SK-N-MC (cell line): ENCODE measurements at regions not wholly inside any gene's neighbourhood (a gene's known extent, or its start where the extent isn't known, plus 50 kb on each side); places are given as distances from the start of the nearest gene placed in this dataset.

Source experiments
- DNase-seq: peaks from one replicate; pipeline ENCODE4 v3.0.0-alpha.2; 2011; ENCODE audit warnings: low read depth, low spot score
- H3K27ac ChIP-seq: fragments of 200-600 bp; sonication (generic); 2 replicates; pipeline ENCODE4 v1.5.1; 2016; ENCODE audit warnings: mixed run types
- H3K36me3 ChIP-seq: fragments of 200-600 bp; sonication (generic); 2 replicates; pipeline ENCODE4 v1.6.1; 2017; ENCODE audit warnings: antibody characterized with exemption, low read length, mixed read lengths; ENCODE audit not compliant: insufficient read depth
- H3K4me3 ChIP-seq: fragments of 200-600 bp; sonication (generic); 2 replicates; pipeline ENCODE4 v1.5.1; 2016
- H3K9ac ChIP-seq: fragments of 200-600 bp; sonication (generic); 2 replicates; pipeline ENCODE4 v1.8.0; 2017; ENCODE audit warnings: mixed run types, mixed read lengths; ENCODE audit not compliant: insufficient read length
- H3K9me3 ChIP-seq: fragments of 200-600 bp; sonication (generic); 2 replicates; pipeline ENCODE4 v1.6.1; 2017; ENCODE audit warnings: low read depth, mild to moderate bottlenecking, antibody characterized with exemption, low read length, moderate library complexity, mixed read lengths
- EZH2 ChIP-seq: fragments of 200-600 bp; sonication (generic); IDR thresholded peaks from one replicate; pipeline ENCODE4 v1.6.1; 2017; ENCODE audit warnings: antibody characterized with exemption
- FOXP2 ChIP-seq: optimal IDR thresholded peaks from 2 replicates; pipeline ENCODE3; 2011; ENCODE audit warnings: mild to moderate bottlenecking, moderate library complexity; ENCODE audit not compliant: insufficient read depth; ENCODE audit errors: extremely low read length, control extremely low read depth
- POLR2AphosphoS5 ChIP-seq: IDR thresholded peaks from 2 replicates; pipeline ENCODE4 v1.6.1; 2012; ENCODE audit warnings: mild to moderate bottlenecking, low read depth, low read length, borderline replicate concordance

DNA sequence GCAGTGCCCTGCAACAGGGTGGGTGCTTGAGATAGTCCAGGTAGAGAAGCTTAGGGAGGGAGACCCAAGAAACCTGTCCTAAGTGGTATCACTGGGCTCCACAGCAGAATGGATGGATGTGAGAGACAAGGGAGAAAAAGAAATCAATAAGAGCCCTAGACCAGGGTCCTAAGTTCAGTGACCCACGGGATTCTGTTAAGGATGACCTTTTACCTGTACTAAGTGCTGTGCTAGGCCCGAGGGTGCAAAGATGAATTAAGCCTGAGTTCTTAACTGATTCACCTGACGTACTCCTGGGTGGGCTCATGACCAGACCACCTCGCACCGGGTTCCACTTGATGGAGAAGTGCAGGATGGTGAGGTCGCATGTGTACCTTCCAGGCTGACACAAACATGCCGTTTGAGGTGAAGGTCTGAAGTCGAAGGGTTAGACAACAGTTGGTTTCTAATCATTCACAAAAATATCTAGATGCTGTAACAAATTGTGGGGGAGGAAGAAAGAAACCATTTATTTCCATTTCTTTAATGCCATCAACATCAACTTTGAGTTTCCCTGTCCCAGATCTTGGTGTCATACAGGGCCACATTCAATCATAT, 166.5 kb downstream of the HERPUD2 start:
- H3K36me3 ChIP-seq, result no peaks in the 10 kb centered on the region
- H3K9me3 ChIP-seq, result no peaks in the 10 kb centered on the region
- H3K4me3 ChIP-seq, result no peak overlapping the region
- no peak overlapping the region for H3K27ac ChIP-seq
- no peak overlapping the region for H3K9ac ChIP-seq
- no peak for DNase-seq
- TF ChIP-seq FOXP2, result no peak
- TF ChIP-seq EZH2, result no peak
- TF ChIP-seq POLR2AphosphoS5, result no peak

DNA sequence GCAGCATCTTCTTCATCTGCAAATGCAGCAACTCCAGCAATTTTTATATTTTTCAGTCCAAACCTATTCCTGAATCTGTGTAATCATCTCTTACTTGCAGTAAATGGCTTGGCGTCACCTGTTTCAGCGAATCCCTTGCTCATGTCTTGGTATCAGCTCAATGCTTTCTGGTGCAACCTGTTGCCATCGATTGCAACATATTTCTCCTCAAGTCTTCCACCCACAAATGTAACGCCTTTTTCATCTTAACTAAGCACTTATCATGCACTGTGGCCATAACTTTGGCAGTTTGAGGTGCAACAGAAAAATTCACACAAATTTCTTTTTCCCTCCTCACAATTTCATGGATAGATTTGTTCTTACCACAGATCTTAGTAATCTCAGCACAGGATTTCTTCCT, 168.3 kb downstream of the HERPUD2 start:
- Histone ChIP-seq H3K4me3 (no peak overlapping the region), H3K9ac (no peak overlapping the region), H3K36me3 (no peaks in the 10 kb centered on the region), H3K27ac (no peak overlapping the region), H3K9me3 (no peaks in the 10 kb centered on the region)
- DNase-seq, result no peak
- no peak for TF ChIP-seq FOXP2
- no peak for TF ChIP-seq EZH2
- no peak for TF ChIP-seq POLR2AphosphoS5

DNA sequence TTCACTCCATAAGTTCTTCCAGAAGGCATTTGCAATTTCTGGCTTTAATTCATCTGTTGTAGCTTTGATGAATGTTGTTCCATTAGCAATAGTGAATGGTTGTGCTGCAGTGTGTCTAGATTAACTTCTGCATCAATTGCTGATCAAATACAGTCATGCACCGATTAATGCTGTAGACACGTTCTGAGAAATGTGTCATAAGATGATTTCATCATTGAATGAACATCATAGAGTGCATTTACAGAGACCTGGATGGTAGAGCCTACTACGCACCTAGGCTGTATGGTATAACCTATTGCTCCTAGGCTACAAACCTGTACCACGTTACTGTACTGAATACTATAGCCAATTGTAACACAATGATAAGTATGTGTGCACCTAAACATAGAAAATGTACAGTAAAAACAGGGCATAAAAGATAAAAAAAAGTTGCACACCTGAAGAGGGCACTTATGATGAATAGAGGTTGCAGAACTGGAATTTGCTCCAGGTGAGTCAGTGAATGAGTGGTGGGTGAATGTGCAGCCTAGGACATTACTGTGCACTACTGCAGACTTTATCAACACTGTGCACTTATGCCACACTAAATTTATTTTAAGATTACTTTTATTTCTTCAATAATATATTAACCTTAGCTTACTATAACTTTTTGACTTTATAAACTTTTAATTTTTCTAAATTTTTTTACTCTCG, 170.7 kb downstream of the HERPUD2 start:
- H3K9me3 ChIP-seq, result no peaks in the 10 kb centered on the region

DNA sequence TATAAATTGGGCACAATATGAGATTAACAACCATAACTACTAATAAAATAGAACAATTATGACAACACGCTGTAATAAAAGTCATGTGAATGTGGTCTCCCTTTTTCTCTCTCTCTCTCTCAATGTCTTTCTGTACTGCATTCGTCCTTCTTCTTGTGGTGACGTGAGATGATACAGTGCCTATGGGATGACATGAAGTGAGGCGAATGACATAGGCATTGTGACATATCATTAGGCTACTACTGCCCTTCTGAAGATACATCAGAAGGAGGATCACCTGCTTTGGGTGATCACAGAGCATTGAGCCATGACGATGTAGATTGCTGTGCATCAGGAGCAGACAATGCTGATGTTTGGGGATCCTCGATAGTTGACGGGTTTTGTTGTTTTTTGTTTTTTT, 171.6 kb downstream of the HERPUD2 start:
- no peak for DNase-seq
- no peak overlapping the region for H3K9ac ChIP-seq
- no peak for TF ChIP-seq POLR2AphosphoS5
- no peak for TF ChIP-seq FOXP2
- no peak overlapping the region for H3K4me3 ChIP-seq
- no peaks in the 10 kb centered on the region for H3K9me3 ChIP-seq
- no peaks in the 10 kb centered on the region for H3K36me3 ChIP-seq
- H3K27ac ChIP-seq, result no peak overlapping the region

More for the DNA sequence above, 170.7 kb downstream of the HERPUD2 start:
- Histone ChIP-seq H3K36me3 (no peaks in the 10 kb centered on the region), H3K27ac (no peak overlapping the region), H3K9ac (no peak overlapping the region), H3K4me3 (no peak overlapping the region)
- no peak for DNase-seq
- TF ChIP-seq EZH2 (no peak), POLR2AphosphoS5 (no peak), FOXP2 (no peak)

DNA sequence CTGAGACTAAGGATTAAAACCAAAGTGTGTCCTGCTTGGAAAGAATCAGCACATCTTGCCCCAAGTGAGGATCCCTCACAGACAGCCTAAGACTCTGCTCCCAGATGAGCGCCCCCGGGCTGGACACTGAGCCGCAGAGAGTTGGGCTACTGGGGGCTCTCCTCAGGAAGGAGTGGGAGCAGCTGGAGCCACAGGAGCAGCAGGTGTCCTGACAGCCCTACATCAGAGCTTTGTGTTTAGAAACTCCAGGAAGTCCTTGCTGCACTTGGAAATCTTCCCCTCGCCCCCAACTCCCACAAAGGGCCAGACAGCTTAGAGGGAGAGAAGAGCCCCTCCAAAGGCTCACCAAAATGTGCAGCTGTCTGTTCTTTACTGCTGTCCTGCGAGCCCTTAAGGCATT, 172.2 kb downstream of the HERPUD2 start:
- no peak for TF ChIP-seq POLR2AphosphoS5
- no peak for TF ChIP-seq EZH2
- TF ChIP-seq FOXP2, result no peak
- Histone ChIP-seq H3K9me3 (no peaks in the 10 kb centered on the region), H3K27ac (no peak overlapping the region), H3K36me3 (no peaks in the 10 kb centered on the region), H3K4me3 (no peak overlapping the region), H3K9ac (no peak overlapping the region)
- no peak for DNase-seq

DNA sequence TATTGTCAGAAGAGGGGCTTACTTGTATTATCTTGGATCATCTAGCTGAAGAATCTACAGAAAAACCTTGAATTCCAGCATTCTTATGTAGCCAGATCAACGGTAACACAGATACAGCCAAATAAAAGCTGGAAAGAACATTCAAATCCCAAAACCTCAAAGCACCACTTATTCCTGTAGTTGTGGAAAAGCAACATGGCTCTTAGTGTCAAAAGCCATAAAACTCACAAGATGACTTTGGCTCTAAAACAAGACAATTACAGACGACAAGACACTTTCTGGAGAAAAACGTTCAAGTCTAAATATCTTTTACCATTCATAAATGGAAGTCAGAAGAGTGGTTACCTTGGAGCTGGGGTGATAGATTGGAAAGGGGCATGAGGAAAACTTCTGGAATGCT, 173.0 kb downstream of the HERPUD2 start:
- no peak overlapping the region for H3K9ac ChIP-seq
- H3K4me3 ChIP-seq, result no peak overlapping the region
- H3K36me3 ChIP-seq, result no peaks in the 10 kb centered on the region
- H3K27ac ChIP-seq, result no peak overlapping the region
- DNase-seq, result no peak
- TF ChIP-seq POLR2AphosphoS5 (no peak), EZH2 (no peak), FOXP2 (no peak)
- H3K9me3 ChIP-seq, result no peaks in the 10 kb centered on the region

DNA sequence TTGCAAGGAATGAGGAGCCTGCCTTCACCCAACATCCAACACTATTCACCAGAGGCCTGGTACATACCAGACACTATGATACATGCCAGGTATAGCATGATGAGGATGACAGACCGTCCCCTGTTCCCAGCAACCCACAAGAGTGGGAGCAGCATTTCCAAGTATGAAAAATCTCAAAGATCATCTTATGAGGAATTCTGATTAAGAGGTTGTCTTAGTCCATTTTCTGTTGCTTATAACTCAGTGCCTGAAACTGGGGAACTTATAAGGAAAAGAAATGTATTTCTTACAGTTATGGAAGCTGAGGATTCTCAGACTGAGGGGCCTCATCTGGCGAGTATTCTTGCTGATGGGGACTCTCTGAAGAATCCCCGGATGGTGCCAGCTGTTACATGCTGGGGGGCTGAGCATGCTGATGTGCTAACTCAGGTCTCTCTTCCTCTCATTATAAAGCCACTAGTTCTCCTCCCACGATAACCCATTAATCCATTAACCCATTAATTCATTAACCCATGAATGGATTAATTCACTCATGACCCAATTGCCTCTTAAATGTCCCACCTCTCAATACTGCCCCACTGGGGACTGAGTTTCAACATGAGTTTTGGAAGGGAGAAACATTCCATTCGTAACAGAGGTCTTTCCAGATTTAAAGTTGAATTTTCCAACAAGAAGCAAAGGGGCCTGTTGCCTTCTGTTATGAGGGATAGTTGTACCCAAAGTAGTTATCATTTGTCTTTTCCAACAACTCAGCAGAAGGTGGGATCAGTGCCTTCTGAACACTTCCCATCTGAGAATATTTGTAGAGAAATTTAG, 173.9 kb downstream of the HERPUD2 start:
- TF ChIP-seq POLR2AphosphoS5, result no peak
- no peak for TF ChIP-seq FOXP2
- no peak for TF ChIP-seq EZH2
- H3K9ac ChIP-seq, result no peak overlapping the region
- H3K27ac ChIP-seq, result no peak overlapping the region
- H3K9me3 ChIP-seq, result no peaks in the 10 kb centered on the region
- no peaks in the 10 kb centered on the region for H3K36me3 ChIP-seq
- DNase-seq, result no peak
- H3K4me3 ChIP-seq, result no peak overlapping the region

DNA sequence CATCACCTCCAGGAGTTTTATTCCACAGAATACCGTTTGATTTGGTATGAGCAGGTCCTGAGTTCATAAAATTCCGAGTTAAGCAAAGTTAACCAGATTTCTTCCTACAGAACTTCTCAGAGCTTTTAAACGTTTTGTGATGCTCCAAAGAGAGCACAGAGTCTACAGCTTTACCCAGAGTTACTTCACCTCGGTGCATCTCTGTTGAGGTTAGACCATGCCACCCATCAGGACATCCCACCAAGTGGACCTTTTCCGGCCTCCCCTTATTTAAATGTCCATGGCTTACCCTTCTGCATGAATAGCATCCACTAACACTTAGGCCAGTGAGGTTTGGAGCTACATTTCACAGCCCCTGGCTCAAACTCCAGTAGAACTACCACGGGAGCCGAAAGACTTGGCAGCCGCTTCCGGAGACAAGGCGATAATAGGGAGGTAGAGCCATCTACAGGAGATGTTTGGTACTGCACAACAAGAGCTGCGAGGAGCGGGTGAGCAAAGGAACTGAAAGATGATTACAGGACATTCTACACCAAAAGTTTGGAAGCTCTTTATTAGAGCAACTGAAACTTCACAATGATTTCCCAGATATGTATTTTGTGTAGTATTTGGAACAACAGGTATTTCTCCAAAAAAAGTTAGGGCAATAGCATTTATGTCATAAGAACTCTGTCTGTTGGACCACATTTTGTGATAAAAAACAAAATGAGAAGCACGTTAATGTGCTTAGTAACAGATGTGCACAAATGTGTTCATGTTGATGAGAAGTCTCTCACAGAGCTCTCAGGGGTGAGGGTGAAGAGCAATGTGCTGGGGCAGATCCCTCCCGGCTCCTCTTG, 174.7 kb downstream of the HERPUD2 start:
- no peaks in the 10 kb centered on the region for H3K36me3 ChIP-seq
- H3K9ac ChIP-seq, result no peak overlapping the region
- H3K27ac ChIP-seq, result no peak overlapping the region
- no peak overlapping the region for H3K4me3 ChIP-seq
- no peak for TF ChIP-seq POLR2AphosphoS5
- no peak for TF ChIP-seq FOXP2
- TF ChIP-seq EZH2, result no peak
- DNase-seq, result peak; percentile 42
- no peaks in the 10 kb centered on the region for H3K9me3 ChIP-seq
